Brain microvascular endothelial cell (primary cell): ENCODE measurements at regions not wholly inside any gene's neighbourhood (a gene's known extent, or its start where the extent isn't known, plus 50 kb on each side); places are given as distances from the start of the nearest gene placed in this dataset.

Experiments used
- DNase-seq: peaks from one replicate; pipeline ENCODE4 v3.0.0-alpha.2; 2020
- H3K27ac ChIP-seq: fragments of 250-450 bp; sonication (Bioruptor Pico); 2 replicates; pipeline ENCODE4 v1.5.1; 2020; ENCODE audit warnings: mild to moderate bottlenecking, moderate library complexity
- H3K27me3 ChIP-seq: fragments of 250-450 bp; sonication (Bioruptor Pico); replicated peaks from 2 replicates; pipeline ENCODE4 v1.5.1; 2020; ENCODE audit warnings: mild to moderate bottlenecking
- H3K36me3 ChIP-seq: fragments of 250-450 bp; sonication (Bioruptor Pico); replicated peaks from 2 replicates; pipeline ENCODE4 v1.5.1; 2020; ENCODE audit warnings: mild to moderate bottlenecking
- H3K4me3 ChIP-seq: 2 replicates; pipeline ENCODE4 v1.5.1; 2011; ENCODE audit warnings: low read depth, mild to moderate bottlenecking, control low read depth, low read length, moderate library complexity
- CTCF ChIP-seq: IDR thresholded peaks from 2 replicates; pipeline ENCODE4 v1.5.1; 2011; ENCODE audit warnings: low read depth, mild to moderate bottlenecking, moderate library complexity, low read length, control low read depth, inconsistent platforms; ENCODE audit errors: missing control alignments
- in situ Hi-C: cut with HindIII; loops from 2 replicates; pipeline ENCODE4 v1.10.0; 2017; ENCODE audit warnings: low sequenced_read_pairs, low pct_ligation_motif_present

- no peak overlapping the region for H3K4me3 ChIP-seq
- no peak for TF ChIP-seq CTCF
- DNase-seq, result no peak
- in situ Hi-C loops, result no loop called here
- no peak overlapping the region for H3K27ac ChIP-seq
- H3K27me3 ChIP-seq, result no peaks in the 10 kb centered on the region
- no peaks in the 10 kb centered on the region for H3K36me3 ChIP-seq
Observed at GRCh38 chrX:11970578-11971359, 167.5 kb upstream of the FRMPD4 start.

GRCh38 chrX:11976663-11977062 is 161.6 kb upstream of the FRMPD4 start:
- Histone ChIP-seq H3K4me3 (no peak overlapping the region), H3K27me3 (no peaks in the 10 kb centered on the region), H3K36me3 (no peaks in the 10 kb centered on the region), H3K27ac (no peak overlapping the region)
- in situ Hi-C loops, result no loop called here
- no peak for DNase-seq
- TF ChIP-seq CTCF, result no peak

- DNase-seq, result no peak
- in situ Hi-C loops, result no loop called here
- no peak overlapping the region for H3K4me3 ChIP-seq
- TF ChIP-seq CTCF, result no peak
- no peak overlapping the region for H3K27ac ChIP-seq
- no peaks in the 10 kb centered on the region for H3K36me3 ChIP-seq
- no peaks in the 10 kb centered on the region for H3K27me3 ChIP-seq
Observed at GRCh38 chrX:11992271-11992670, 146.0 kb upstream of the FRMPD4 start.

GRCh38 chrX:11995146-11995545 is 143.1 kb upstream of the FRMPD4 start:
- Histone ChIP-seq H3K4me3 (no peak overlapping the region), H3K27me3 (no peaks in the 10 kb centered on the region), H3K27ac (no peak overlapping the region), H3K36me3 (no peaks in the 10 kb centered on the region)
- no peak for DNase-seq
- no peak for TF ChIP-seq CTCF
- in situ Hi-C loops, result no loop called here

- no peak for DNase-seq
- TF ChIP-seq CTCF, result no peak
- in situ Hi-C loops, result no loop called here
- no peak overlapping the region for H3K4me3 ChIP-seq
- no peaks in the 10 kb centered on the region for H3K27me3 ChIP-seq
- H3K27ac ChIP-seq, result no peak overlapping the region
- H3K36me3 ChIP-seq, result no peaks in the 10 kb centered on the region
Observed at GRCh38 chrX:11996810-11997209, 141.5 kb upstream of the FRMPD4 start.

- DNase-seq, result no peak
- no peaks in the 10 kb centered on the region for H3K36me3 ChIP-seq
- no peak overlapping the region for H3K4me3 ChIP-seq
- H3K27me3 ChIP-seq, result no peaks in the 10 kb centered on the region
- in situ Hi-C loops, result no loop called here
- TF ChIP-seq CTCF, result peak; percentile 30
- H3K27ac ChIP-seq, result no peak overlapping the region
Observed at GRCh38 chrX:11998944-11999343, 139.3 kb upstream of the FRMPD4 start.
